Prostate gland (tissue), 2 donors: ENCODE measurements at regions not wholly inside any gene's neighbourhood (a gene's known extent, or its start where the extent isn't known, plus 50 kb on each side); places are given as distances from the start of the nearest gene placed in this dataset.

Experiments used
- CTCF ChIP-seq, 4 experiments: fragments of 200-600 bp in 2 of 4; fragments of 450-650 bp in 2 of 4; sonication (generic) in 2 of 4; IDR thresholded peaks; 1 replicate in 3 of 4; 2 replicates in 1 of 4; pipeline ENCODE4 v1.5.1; 2016 to 2019; ENCODE audit warnings: antibody characterized with exemption in 4 of 4, mild to moderate bottlenecking in 2 of 4, moderate library complexity in 2 of 4
- POLR2A ChIP-seq: fragments of 450-650 bp; IDR thresholded peaks from one replicate; pipeline ENCODE4 v1.6.1; 2016; ENCODE audit warnings: antibody characterized with exemption, mild to moderate bottlenecking
- POLR2AphosphoS5 ChIP-seq: sonication (generic); formaldehyde crosslinking; IDR thresholded peaks from one replicate; pipeline ENCODE4 v1.6.1; 2017; ENCODE audit warnings: antibody characterized with exemption

- TF ChIP-seq CTCF (IDR thresholded peaks at IDR 0.05) (no peak), POLR2A (no peak), POLR2AphosphoS5 (no peak)
Measured at GRCh38 chr7:106604303-106604924, 56.5 kb downstream of the CCDC71L start.
